ENCODE measurements at regions not wholly inside any gene's neighbourhood (a gene's known extent, or its start where the extent isn't known, plus 50 kb on each side); places are given as distances from the start of the nearest gene placed in this dataset.
"Not testable (repeated sequence)": the region's sequence is repeated elsewhere in the genome, so short reads cannot be mapped to it uniquely, and the experiment has no call there.

DNA sequence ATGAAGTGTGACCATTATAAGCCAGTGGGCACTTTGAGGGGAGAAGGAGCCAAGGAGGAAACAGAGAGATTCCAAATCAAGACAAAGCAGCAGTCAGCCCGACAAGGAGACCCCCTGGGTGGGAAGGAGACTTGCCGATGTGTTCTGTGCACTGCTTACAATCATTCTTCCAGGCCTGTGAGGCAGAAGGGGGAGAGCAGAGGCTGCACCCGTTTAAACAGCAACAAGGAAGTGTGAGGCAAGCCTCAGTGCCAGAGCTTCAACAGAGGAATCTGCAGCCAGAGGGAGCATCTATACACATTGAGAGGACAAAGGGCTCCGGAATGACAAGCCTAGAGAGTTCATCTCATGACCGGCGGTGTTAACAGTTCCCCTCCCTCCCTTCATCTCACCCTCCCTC, 121.1 kb downstream of the NXPE2 start:
- Histone ChIP-seq H3F3A (ENCODE audit: low read length, unreplicated experiment) (no peaks in the 10 kb centered on the region), H3K27me3 (ENCODE audit: low read length) (no peaks in the 10 kb centered on the region; the same call in 1 of the 2 replicates), H3K9me2 (replicated peaks; ENCODE audit: low read length) (no peaks in the 10 kb centered on the region), H3K9ac (ENCODE audit: low read length) (no peak overlapping the region), H3K9me3 (ENCODE audit: low read length) (no peaks in the 10 kb centered on the region), H3K79me2 (ENCODE audit: low read length) (no peaks in the 10 kb centered on the region), H3K36me3 (ENCODE audit: low read depth, low read length) (no peaks in the 10 kb centered on the region), H3K4me3 (ENCODE audit: low read length) (no peak overlapping the region), H3K27ac (ENCODE audit: low read length) (no peak overlapping the region), H3K4me1 (ENCODE audit: insufficient read depth, low read length) (no peaks in the 10 kb centered on the region), H4K20me1 (ENCODE audit: low read length) (no peaks in the 10 kb centered on the region), H2AFZ (ENCODE audit: low read length) (no peak overlapping the region), H3K4me2 (ENCODE audit: low read length) (no peak overlapping the region)
- DNase-seq (no peak), ATAC-seq (no peak)
- ChIA-PET CTCF (no interaction called here), POLR2A (ENCODE audit: unreplicated experiment) (no interaction called here)
- TF ChIP-seq EZH2 (IDR thresholded peaks at IDR 0.05; ENCODE audit: low read length, unreplicated experiment): no peak
- TF ChIP-seq, protein P1, sequence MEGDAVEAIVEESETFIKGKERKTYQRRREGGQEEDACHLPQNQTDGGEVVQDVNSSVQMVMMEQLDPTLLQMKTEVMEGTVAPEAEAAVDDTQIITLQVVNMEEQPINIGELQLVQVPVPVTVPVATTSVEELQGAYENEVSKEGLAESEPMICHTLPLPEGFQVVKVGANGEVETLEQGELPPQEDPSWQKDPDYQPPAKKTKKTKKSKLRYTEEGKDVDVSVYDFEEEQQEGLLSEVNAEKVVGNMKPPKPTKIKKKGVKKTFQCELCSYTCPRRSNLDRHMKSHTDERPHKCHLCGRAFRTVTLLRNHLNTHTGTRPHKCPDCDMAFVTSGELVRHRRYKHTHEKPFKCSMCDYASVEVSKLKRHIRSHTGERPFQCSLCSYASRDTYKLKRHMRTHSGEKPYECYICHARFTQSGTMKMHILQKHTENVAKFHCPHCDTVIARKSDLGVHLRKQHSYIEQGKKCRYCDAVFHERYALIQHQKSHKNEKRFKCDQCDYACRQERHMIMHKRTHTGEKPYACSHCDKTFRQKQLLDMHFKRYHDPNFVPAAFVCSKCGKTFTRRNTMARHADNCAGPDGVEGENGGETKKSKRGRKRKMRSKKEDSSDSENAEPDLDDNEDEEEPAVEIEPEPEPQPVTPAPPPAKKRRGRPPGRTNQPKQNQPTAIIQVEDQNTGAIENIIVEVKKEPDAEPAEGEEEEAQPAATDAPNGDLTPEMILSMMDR (conservative IDR thresholded peaks at IDR 0.05; ENCODE audit: low read depth, low read length): no peak
- TF ChIP-seq EZH2phosphoT487 (IDR thresholded peaks at IDR 0.05; ENCODE audit: borderline replicate concordance, low read length): no peak
- no TSS peak for BruUV-seq (replicated peaks)
- intact Hi-C loops (cut with micrococcal nuclease): no loop called here

DNA sequence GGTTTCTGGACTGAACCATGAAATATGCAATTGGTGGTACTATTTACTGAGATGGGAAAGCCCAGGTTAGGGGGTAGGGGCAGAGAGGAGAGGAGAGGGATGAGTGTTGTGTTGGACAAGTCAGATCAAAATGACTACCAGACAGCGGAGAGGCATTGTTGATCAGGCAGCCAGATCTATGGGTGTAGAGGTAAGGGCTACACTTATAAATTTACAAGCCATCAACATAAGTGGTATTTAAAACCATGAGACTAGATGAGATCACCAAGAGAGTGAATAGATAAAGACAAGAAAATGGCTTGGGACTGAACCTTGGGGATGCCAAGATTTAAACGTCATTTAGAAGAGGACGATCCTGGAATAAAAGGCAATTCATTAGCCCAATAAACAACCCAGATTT, 123.4 kb downstream of the NXPE2 start:
- no peak overlapping the region for H3K27ac ChIP-seq (ENCODE audit: low read length)
- H3K27me3 ChIP-seq (ENCODE audit: low read length): no peaks in the 10 kb centered on the region; the same call in 1 of the 2 replicates
- H3K79me2 ChIP-seq (ENCODE audit: low read length): no peaks in the 10 kb centered on the region
- H2AFZ ChIP-seq (ENCODE audit: low read length): no peak overlapping the region
- no peak overlapping the region for H3K4me2 ChIP-seq (ENCODE audit: low read length)
- H3K4me1 ChIP-seq (ENCODE audit: insufficient read depth, low read length): no peaks in the 10 kb centered on the region
- no peak overlapping the region for H3K9ac ChIP-seq (ENCODE audit: low read length)
- no peak for ATAC-seq
- H3K36me3 ChIP-seq (ENCODE audit: low read depth, low read length): no peaks in the 10 kb centered on the region
- no peaks in the 10 kb centered on the region for H3K9me3 ChIP-seq (ENCODE audit: low read length)
- ChIA-PET CTCF (no interaction called here), POLR2A (ENCODE audit: unreplicated experiment) (no interaction called here)
- no peak for DNase-seq
- no peaks in the 10 kb centered on the region for H3K9me2 ChIP-seq (replicated peaks; ENCODE audit: low read length)
- intact Hi-C loops (cut with micrococcal nuclease): no loop called here
- no peaks in the 10 kb centered on the region for H3F3A ChIP-seq (ENCODE audit: low read length, unreplicated experiment)
- TF ChIP-seq EZH2 (IDR thresholded peaks at IDR 0.05; ENCODE audit: low read length, unreplicated experiment): no peak
- TF ChIP-seq, protein P1 (conservative IDR thresholded peaks at IDR 0.05; ENCODE audit: low read depth, low read length): no peak
- no peak for TF ChIP-seq EZH2phosphoT487 (IDR thresholded peaks at IDR 0.05; ENCODE audit: borderline replicate concordance, low read length)
- no peaks in the 10 kb centered on the region for H4K20me1 ChIP-seq (ENCODE audit: low read length)
- H3K4me3 ChIP-seq (ENCODE audit: low read length): no peak overlapping the region
- no TSS peak for BruUV-seq (replicated peaks)

GRCh38 chr11:114802878-114803277, 124.6 kb downstream of the NXPE2 start:
- H3K9ac ChIP-seq (ENCODE audit: low read length): no peak overlapping the region
- POLR2A ChIA-PET (ENCODE audit: unreplicated experiment): no interaction called here
- CTCF ChIA-PET: no interaction called here

DNA sequence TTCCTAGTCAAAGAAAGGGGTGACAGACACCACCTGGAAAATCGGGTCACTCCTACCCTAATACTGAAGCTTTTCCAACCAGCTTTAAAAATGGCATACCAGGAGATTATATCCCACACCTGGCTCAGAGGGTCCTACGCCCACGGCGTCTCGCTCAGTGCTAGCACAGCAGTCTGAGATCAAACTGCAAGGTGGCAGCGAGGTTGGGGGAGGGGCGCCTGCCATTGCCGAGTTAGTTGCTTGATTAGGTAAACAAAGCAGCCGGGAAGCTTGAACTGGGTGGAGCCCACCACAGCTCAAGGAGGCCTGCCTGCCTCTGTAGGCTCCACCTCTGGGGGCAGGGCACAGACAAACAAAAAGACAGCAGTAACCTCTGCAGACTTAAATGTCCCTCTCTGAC, 127.1 kb downstream of the NXPE2 start:
- H3K9me2 ChIP-seq (replicated peaks; ENCODE audit: low read length); H3K4me3 ChIP-seq (ENCODE audit: low read length); H3K36me3 ChIP-seq (ENCODE audit: low read depth, low read length); BruUV-seq (replicated peaks); DNase-seq; H2AFZ ChIP-seq (ENCODE audit: low read length); intact Hi-C loops (cut with micrococcal nuclease); H3K9ac ChIP-seq (ENCODE audit: low read length); H3K9me3 ChIP-seq (ENCODE audit: low read length); H3K27ac ChIP-seq (ENCODE audit: low read length); H3K79me2 ChIP-seq (ENCODE audit: low read length); POLR2A ChIA-PET (ENCODE audit: unreplicated experiment); H3F3A ChIP-seq (ENCODE audit: low read length, unreplicated experiment); CTCF ChIA-PET; H3K4me2 ChIP-seq (ENCODE audit: low read length); H3K4me1 ChIP-seq (ENCODE audit: insufficient read depth, low read length); ATAC-seq; H3K27me3 ChIP-seq (ENCODE audit: low read length); H4K20me1 ChIP-seq (ENCODE audit: low read length): not testable (repeated sequence)

More at GRCh38 chr11:114802878-114803277, 124.6 kb downstream of the NXPE2 start:
- Histone ChIP-seq H3K79me2 (ENCODE audit: low read length) (no peaks in the 10 kb centered on the region), H3K36me3 (ENCODE audit: low read depth, low read length) (no peaks in the 10 kb centered on the region), H3K4me1 (ENCODE audit: insufficient read depth, low read length) (no peaks in the 10 kb centered on the region), H3K27me3 (ENCODE audit: low read length) (no peaks in the 10 kb centered on the region; the same call in 1 of the 2 replicates), H3K27ac (ENCODE audit: low read length) (no peak overlapping the region), H3K4me3 (ENCODE audit: low read length) (no peak overlapping the region), H3K4me2 (ENCODE audit: low read length) (no peak overlapping the region), H3K9me2 (replicated peaks; ENCODE audit: low read length) (no peaks in the 10 kb centered on the region), H3K9me3 (ENCODE audit: low read length) (no peaks in the 10 kb centered on the region), H2AFZ (ENCODE audit: low read length) (no peak overlapping the region), H4K20me1 (ENCODE audit: low read length) (no peaks in the 10 kb centered on the region), H3F3A (ENCODE audit: low read length, unreplicated experiment) (no peaks in the 10 kb centered on the region)
- DNase-seq (no peak), ATAC-seq (no peak)
- TF ChIP-seq, protein P1 (conservative IDR thresholded peaks at IDR 0.05; ENCODE audit: low read depth, low read length): no peak
- TF ChIP-seq EZH2phosphoT487 (IDR thresholded peaks at IDR 0.05; ENCODE audit: borderline replicate concordance, low read length) (no peak), EZH2 (IDR thresholded peaks at IDR 0.05; ENCODE audit: low read length, unreplicated experiment) (no peak)
- no TSS peak for BruUV-seq (replicated peaks)
- intact Hi-C loops (cut with micrococcal nuclease): no loop called here

All from PC-3 (cell line).